HG03565 (cell line): ENCODE measurements at regions not wholly inside any gene's neighbourhood (a gene's known extent, or its start where the extent isn't known, plus 50 kb on each side); places are given as distances from the start of the nearest gene placed in this dataset.

Source experiments
- ATAC-seq: cut with Tn5 transposase; IDR thresholded peaks from one replicate; pipeline ENCODE4 v1.9.1; 2021; ENCODE audit warnings: mild to moderate bottlenecking, moderate library complexity; ENCODE audit not compliant: unreplicated experiment

- ATAC-seq: no peak
Observed at GRCh38 chr4:153075836-153076518, 128.3 kb upstream of the TRIM2 start.

DNA sequence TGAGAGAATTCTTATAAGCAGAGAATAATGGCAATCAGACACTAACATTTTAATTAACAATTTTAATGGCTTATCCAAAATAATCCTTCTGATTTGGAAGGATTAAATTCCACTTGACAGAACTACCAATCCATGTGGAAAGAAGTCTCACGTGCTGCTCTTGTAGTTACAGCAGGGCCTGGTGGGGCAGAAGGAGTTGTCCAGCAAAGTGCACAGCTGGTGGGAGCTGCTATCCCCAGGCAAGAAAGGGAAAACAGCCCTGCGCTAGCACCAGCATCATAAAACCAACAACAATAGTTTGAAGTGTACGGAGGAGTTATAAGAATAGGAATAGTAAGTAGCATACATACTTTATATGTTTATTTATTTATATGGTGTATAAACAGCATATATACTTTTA is 127.4 kb upstream of the TRIM2 start:
- ATAC-seq: no peak

DNA sequence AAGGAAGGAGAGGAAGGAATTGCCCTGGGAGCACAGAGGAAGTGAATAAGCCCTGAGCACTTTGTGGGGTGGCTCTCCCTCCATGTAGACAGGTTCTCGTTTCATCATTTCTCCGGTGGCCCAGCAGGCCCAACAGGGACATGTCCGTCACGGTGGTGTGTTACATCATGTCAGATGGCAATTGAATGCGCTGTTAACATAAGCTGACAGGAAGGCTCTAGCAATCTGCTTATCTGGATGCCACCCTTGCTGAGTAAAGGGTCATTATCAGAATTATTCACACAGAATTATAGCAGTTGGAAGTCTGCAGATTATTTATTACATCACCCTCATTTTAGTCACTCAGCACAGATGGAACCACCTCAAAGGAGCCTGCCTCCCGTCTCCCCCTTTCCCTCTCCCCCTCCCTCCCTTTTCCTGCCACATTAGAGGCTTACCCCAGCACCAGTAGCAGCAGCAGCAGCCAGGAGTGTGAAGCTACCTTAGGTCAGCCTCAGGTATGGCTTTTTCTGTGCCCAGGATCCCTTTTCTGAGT is 124.3 kb upstream of the TRIM2 start:
- ATAC-seq: no peak

DNA sequence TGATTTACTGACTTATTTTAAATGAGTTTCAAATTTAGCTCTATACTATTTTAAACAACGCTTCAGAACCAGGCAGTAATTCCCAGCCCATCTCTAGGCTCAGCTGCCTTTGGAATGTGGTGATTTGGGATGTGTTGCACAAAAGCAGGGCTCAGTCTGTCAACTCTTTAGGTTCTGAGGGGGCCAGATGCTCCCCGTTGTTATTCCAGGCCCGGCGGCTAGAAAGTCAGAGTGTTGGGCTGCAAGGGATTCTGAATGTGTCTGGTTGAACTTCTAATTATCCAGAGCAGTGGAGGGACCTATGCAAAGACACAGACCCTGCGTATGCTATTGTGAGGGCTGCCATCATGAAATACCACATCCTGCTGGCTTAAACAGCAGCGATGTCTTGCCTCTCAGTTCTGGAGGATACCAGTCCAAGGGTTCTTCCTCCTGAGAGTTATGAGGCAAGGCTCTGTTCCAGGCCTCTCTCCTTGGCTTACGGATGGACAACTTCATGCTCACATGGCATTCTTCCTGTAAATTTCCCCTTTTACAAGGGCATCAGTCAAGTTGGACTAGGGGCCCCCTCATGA is 123.2 kb upstream of the TRIM2 start:
- ATAC-seq: no peak

DNA sequence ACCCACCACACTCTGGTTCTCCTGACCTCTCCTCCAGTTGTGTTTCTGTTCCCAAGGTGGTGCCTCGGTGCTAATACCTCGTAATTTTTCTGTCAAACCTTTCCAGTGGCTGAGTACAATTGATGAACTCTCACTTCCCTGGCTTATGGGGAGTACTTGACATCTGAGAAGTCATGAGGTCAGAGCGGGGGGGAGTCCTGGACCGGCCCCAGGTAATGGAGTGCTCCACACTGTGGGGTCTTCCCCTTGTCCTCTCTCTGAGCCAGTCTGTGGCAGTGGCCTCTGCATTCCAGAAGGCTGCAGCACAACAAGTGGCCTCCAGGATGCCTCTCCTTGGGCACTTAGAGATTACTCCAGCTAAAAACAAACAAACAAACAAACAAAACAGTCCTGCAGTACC is 122.5 kb upstream of the TRIM2 start:
- no peak for ATAC-seq

GRCh38 chr4:153082322-153083301 is 121.6 kb upstream of the TRIM2 start:
- ATAC-seq: no peak

DNA sequence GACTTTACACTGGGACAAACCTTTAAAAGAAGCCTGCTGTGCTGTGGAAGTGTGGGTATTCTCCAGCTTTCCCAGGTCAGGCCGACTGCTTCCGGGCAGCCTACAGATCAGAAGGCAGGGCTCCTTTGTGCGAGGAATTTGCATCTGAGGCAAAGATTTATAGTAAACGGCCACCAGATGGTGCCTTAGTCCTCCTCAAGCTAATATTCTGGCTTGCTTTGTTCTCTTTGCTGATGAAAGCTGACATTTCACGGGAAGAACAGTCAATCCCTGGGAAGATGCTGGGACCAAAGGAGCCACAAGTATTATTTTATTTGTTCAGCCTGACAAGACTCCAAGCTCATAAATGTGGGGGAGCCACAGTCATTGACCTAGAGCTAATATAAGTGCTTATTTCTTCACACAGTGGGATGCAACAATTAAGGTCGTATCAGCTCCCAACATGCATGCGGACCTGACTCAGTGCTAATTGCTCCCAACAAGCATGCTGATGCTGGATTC is 120.7 kb upstream of the TRIM2 start:
- ATAC-seq: peak; percentile 77

GRCh38 chr4:153084224-153084979 is 119.8 kb upstream of the TRIM2 start:
- no peak for ATAC-seq

- ATAC-seq: peak; percentile 45
Observed at GRCh38 chr4:153084980-153085630, 119.1 kb upstream of the TRIM2 start.

- ATAC-seq: no peak
Observed at GRCh38 chr4:153087671-153088194, 116.5 kb upstream of the TRIM2 start.

- ATAC-seq: no peak
Observed at GRCh38 chr4:153089742-153090141, 114.5 kb upstream of the TRIM2 start.

DNA sequence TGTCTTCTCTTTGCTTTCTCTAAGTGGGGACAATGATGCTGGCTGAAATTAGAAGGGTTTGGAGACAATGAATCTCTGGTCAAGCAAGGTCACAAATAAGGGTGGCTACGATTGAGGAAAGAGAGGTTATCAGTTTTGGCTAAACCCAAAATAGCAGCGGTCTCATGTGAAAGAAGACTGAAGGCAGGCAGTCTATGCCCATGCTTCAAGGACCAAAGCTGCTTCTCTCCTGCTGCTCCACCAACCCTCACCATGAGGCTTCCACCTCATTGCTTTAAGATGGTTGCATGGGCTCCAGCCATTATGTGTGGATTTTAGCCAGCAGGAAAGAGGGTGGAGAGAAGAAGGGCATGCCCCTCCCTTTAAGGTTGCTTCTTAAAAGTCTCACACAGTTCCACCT is 114.1 kb upstream of the TRIM2 start:
- no peak for ATAC-seq

GRCh38 chr4:153090670-153091385 is 113.4 kb upstream of the TRIM2 start:
- no peak for ATAC-seq

DNA sequence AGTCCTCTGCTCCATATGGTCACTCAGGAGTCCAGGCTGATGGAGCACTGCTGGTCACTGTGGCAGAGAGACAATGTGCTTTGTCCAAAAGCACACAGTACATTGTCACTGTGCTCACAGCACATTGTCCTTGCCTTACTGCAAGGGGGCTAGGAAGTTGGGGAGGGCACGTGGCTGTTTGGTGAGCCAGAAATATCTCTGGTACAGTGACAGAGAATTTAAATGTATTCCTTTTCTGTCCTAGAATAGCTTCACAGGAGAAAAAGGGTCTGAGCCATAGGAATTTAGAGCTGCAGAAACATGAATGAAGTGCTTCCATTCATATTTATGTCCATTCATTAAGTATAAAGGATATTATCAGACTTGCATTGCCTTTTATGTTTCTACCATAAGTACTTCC is 110.8 kb upstream of the TRIM2 start:
- no peak for ATAC-seq

- no peak for ATAC-seq
Observed at GRCh38 chr4:153093802-153094201, 110.4 kb upstream of the TRIM2 start.

DNA sequence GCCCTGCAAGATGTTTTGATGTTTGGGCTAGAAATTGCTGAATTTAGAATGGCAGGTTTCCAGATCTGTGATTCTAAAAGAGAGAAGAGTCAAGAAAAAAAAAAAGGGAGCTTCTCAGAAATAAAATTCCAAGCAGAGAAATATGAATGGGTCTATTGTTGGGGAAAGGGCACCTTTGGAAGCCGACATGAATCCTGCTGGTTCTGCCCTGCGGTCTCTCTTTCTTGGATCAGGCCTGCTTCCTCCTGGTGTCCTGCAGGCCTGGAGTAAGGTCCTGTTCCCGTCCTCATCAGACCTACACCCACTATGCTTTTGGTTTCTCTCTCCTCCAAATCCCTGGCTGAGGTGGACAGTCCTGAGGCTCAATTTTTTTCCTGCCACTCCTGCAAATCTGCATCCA is 109.8 kb upstream of the TRIM2 start:
- no peak for ATAC-seq

DNA sequence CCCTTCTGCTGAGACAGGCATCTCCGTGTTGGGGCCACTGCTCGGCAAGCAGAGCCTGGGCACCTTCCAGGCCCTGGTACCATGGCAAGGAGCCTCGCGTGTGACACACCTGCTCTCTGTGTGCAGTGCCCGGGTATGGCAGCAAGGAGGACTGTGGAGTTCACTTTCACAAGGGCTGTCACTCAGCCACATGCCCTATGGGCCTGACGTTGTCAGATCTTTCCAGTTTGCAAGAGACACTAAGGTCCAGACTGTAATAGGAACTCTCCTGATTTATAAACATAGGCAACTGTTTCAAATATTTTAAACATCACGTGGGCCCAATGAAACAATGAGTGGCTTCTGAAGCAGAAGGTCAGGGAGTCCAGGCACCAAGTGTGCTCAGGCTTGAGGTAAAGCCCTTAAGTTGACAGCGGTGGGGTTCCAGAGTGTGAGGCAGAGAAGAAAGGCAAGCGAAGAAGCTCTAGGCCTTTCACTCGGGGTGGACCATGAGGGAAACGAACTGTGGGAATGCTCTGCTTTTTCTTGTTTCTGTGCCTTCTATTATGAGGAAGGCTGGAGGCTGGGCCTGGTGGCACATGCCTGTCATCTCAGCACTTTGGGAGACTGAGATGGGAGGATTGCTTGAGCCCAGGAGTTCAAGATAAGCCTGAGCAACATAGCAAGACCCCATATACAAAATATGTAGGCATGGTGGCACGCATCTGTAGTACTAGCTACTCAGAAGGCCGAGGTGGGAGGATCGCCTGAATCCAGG is 108.6 kb upstream of the TRIM2 start:
- ATAC-seq: no peak

DNA sequence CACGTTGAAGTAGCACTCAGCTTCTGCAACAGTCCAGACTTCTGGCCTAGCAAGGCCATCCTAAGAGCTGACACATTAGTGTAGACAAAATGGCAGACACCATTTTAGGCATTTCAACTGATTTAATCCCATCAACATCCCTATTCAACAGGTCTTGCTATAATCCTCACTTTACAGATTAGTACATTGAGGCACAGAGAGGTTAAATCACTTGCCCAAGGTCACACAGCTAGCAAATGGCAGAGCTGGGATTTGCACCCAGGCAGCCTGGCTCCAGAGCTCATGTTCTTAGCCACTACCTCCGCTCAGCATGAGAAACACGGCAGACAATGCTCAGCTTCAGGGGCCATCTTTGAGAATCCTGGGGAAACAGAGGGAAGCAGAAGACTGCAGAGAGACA is 107.9 kb upstream of the TRIM2 start:
- ATAC-seq: no peak

DNA sequence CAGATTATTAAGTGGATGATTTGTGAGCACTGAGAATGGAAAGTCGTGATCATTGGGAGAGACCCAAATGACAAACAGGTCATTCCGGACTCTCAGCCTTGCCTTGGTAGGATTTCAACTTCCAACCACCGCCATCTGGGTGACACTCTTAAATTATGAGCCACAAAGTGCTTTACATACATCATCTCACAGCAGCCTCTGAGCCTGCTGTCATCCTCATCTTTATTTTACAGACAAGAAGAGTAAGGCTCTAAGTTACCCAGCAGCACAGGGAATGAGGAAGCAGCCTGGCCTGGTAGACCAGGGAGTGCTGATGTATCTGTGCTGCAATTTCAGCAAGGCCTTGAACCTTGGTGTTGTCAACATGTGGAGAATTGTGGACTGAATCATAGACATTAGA is 105.8 kb upstream of the TRIM2 start:
- no peak for ATAC-seq
